Mesenchymal stem cell (in vitro differentiated cells and primary cell): ENCODE measurements at regions not wholly inside any gene's neighbourhood (a gene's known extent, or its start where the extent isn't known, plus 50 kb on each side); places are given as distances from the start of the nearest gene placed in this dataset.
"Not testable (repeated sequence)": the region's sequence is repeated elsewhere in the genome, so short reads cannot be mapped to it uniquely, and the experiment has no call there.

Experiments
- DNase-seq: peaks from one replicate; pipeline ENCODE4 v3.0.0-alpha.2; 2013
- H2AFZ ChIP-seq: one replicate; pipeline ENCODE4 v1.6.1; 2013; ENCODE audit warnings: low read depth, mild to moderate bottlenecking, control low read depth, inconsistent platforms, low read length, moderate library complexity
- H2AK5ac ChIP-seq: 2 replicates; pipeline ENCODE4 v1.6.1; 2013; ENCODE audit warnings: low read length, moderate library complexity, mild to moderate bottlenecking, inconsistent platforms; ENCODE audit not compliant: severe bottlenecking
- H2BK120ac ChIP-seq: one replicate; pipeline ENCODE4 v1.6.1; 2013; ENCODE audit warnings: low read depth, mild to moderate bottlenecking, inconsistent platforms, low read length, moderate library complexity
- H2BK12ac ChIP-seq, 2 experiments: one replicate each; pipeline ENCODE4 v1.6.1; 2013; ENCODE audit warnings: inconsistent platforms in 2 of 2, low read length in 2 of 2, mild to moderate bottlenecking in 2 of 2, moderate library complexity in 2 of 2, control low read depth in 1 of 2
- H2BK15ac ChIP-seq: one replicate; pipeline ENCODE4 v1.6.1; 2013; ENCODE audit warnings: mild to moderate bottlenecking, low read depth, inconsistent platforms; ENCODE audit not compliant: poor library complexity, severe bottlenecking
- H2BK5ac ChIP-seq: 2 replicates; pipeline ENCODE4 v1.6.1; 2013; ENCODE audit warnings: low read depth, mild to moderate bottlenecking, low read length, control low read depth, inconsistent platforms; ENCODE audit not compliant: poor library complexity, severe bottlenecking
- H3K14ac ChIP-seq, 2 experiments: one replicate each; pipeline ENCODE4 v1.6.1; 2013; ENCODE audit warnings: inconsistent platforms in 2 of 2, low read length in 2 of 2, control low read depth in 1 of 2, mild to moderate bottlenecking in 1 of 2, moderate library complexity in 1 of 2
- H3K18ac ChIP-seq, 2 experiments: one replicate each; pipeline ENCODE4 v1.6.1; 2013; ENCODE audit warnings: inconsistent platforms in 2 of 2, low read length in 2 of 2, control low read depth in 1 of 2, low read depth in 1 of 2, mild to moderate bottlenecking in 1 of 2
- H3K23ac ChIP-seq, 2 experiments: one replicate each; pipeline ENCODE4 v1.6.1; 2013; ENCODE audit warnings: inconsistent platforms in 2 of 2, low read length in 2 of 2, mild to moderate bottlenecking in 2 of 2, moderate library complexity in 2 of 2, control low read depth in 1 of 2
- H3K27ac ChIP-seq: 2 replicates; pipeline ENCODE4 v1.5.1; 2013; ENCODE audit warnings: mild to moderate bottlenecking, moderate library complexity, low read length, control low read depth, inconsistent platforms; ENCODE audit not compliant: poor library complexity, severe bottlenecking
- H3K27me3 ChIP-seq, 2 experiments: 2 replicates each; pipeline versions ENCODE4 v1.6.1 to v1.7.0; 2013; ENCODE audit warnings: low read length in 2 of 2, mild to moderate bottlenecking in 2 of 2, moderate library complexity in 2 of 2, control low read depth in 1 of 2, inconsistent platforms in 1 of 2; ENCODE audit not compliant: control insufficient read depth in 1 of 2, insufficient read depth in 1 of 2
- H3K36me3 ChIP-seq, 2 experiments: 2 replicates each; pipeline versions ENCODE4 v1.6.1 to v1.7.0; 2013; ENCODE audit warnings: low read length in 2 of 2, control low read depth in 1 of 2, inconsistent platforms in 1 of 2, low read depth in 1 of 2, mild to moderate bottlenecking in 1 of 2; ENCODE audit not compliant: insufficient read depth in 2 of 2, control insufficient read depth in 1 of 2
- H3K4ac ChIP-seq, 2 experiments: one replicate each; pipeline ENCODE4 v1.6.1; 2013; ENCODE audit warnings: inconsistent platforms in 2 of 2, low read length in 2 of 2, mild to moderate bottlenecking in 2 of 2, moderate library complexity in 2 of 2, control low read depth in 1 of 2, low read depth in 1 of 2
- H3K4me1 ChIP-seq: 2 replicates; pipeline ENCODE4 v1.6.1; 2013; ENCODE audit warnings: low read depth, low read length, control low read depth; ENCODE audit not compliant: control insufficient read depth, insufficient read depth
- H3K4me2 ChIP-seq: 2 replicates; pipeline ENCODE4 v1.6.1; 2013; ENCODE audit warnings: low read length, mild to moderate bottlenecking, inconsistent platforms; ENCODE audit not compliant: poor library complexity, severe bottlenecking
- H3K4me3 ChIP-seq, 2 experiments: 2 replicates each; pipeline versions ENCODE4 v1.5.1 to v1.7.0; 2013; ENCODE audit warnings: low read length in 2 of 2, mild to moderate bottlenecking in 2 of 2, control low read depth in 1 of 2, low read depth in 1 of 2; ENCODE audit not compliant: insufficient read depth in 1 of 2
- H3K79me1 ChIP-seq: replicated peaks from 2 replicates; pipeline ENCODE4 v1.6.1; 2013; ENCODE audit warnings: mild to moderate bottlenecking, control low read depth, low read length, inconsistent platforms; ENCODE audit not compliant: poor library complexity, severe bottlenecking
- H3K9ac ChIP-seq: 2 replicates; pipeline ENCODE4 v1.7.0; 2013; ENCODE audit warnings: mild to moderate bottlenecking, low read length, moderate library complexity
- H3K9me3 ChIP-seq: 2 replicates; pipeline ENCODE4 v1.7.0; 2013; ENCODE audit warnings: mild to moderate bottlenecking, low read length; ENCODE audit not compliant: control insufficient read depth
- H4K8ac ChIP-seq: one replicate; pipeline ENCODE4 v1.6.1; 2013; ENCODE audit warnings: inconsistent platforms, mild to moderate bottlenecking, low read length, moderate library complexity
- H4K91ac ChIP-seq: one replicate; pipeline ENCODE4 v1.6.1; 2013; ENCODE audit warnings: mild to moderate bottlenecking, low read length, inconsistent platforms
- WGBS: methylation state at CpG from one replicate; pipeline ENCODE4 v1.1.7; 2013; ENCODE audit warnings: mixed read lengths; 5-methylcytosine and 5-hydroxymethylcytosine counted together

DNA sequence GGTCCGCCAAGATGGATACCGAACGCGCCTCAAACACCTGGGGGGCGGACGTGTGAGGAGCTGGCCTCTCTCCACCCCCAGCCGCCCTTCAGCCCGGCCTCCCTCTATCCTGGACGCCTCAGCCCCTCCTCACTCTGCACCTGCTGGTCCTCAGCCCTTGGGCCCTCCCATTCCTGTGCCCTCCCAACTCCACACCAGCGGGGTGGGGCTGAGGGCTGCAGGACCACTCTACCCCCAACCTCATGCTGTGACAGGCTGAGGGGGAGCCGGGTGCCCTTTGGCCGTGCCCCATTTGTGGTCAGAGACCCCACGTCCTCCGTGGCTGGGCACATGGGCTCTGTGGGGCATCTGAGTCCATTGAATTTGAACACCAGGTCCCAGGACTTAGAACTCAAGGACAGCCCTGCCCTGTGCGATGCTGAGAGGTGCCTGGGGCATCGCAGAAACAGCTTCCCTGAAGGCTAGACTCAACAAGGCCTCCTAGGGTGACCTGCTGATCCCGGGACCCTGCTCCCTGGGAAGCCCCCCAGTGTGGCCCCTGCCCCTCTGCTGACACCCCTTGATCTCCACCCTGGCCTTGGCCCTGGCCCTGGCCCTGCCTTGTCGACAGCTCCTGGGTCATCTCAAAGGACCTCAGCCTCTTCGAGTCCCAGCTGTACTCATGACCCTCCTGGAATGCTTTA lies 82.0 kb upstream of the SFSWAP start:
- Histone ChIP-seq H2AFZ (no peak overlapping the region), H3K4me1 (peaks cover 1% of the 10 kb centered on the region), H2BK120ac (no peak overlapping the region), H3K9me3 (no peaks in the 10 kb centered on the region), H3K79me1 (no peaks in the 10 kb centered on the region), H2BK15ac (no peak overlapping the region), H3K9ac (no peak overlapping the region), H3K27me3 (peaks cover 0 to 35% of the 10 kb centered on the region in 2 experiments), H2BK12ac (no peak overlapping the region), H3K36me3 (no peaks in the 10 kb centered on the region), H4K8ac (no peak overlapping the region), H2BK5ac (no peak overlapping the region), H4K91ac (no peak overlapping the region), H3K14ac (no peak overlapping the region), H3K27ac (no peak overlapping the region), H3K4me3 (no peak overlapping the region), H3K23ac (no peak overlapping the region), H3K4ac (no peak overlapping the region), H2AK5ac (no peak overlapping the region), H3K4me2 (no peak overlapping the region), H3K18ac (no peak overlapping the region)
- no peak for DNase-seq
- WGBS = 52% methylated on average over 19 of the region's 19 CpGs

DNA sequence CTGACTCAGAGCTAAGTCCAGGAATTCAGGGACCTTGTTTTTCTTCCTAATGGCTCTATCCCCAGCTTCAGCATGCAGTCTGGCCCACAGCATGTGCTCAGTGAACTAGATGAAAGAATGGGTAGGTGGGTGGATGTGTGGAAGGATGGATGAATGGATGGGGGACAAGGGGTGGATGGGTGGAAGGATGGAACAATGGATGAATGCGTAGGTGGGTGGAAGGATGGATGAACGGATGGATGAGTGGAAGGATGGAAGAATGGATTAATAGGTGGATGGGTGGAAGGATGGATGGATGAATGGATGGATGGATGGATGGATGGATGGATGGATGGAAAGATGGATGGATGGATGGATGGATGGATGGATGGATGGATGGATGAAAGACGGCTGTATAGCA lies 79.7 kb upstream of the SFSWAP start:
- no peak overlapping the region for H3K4me3 ChIP-seq
- H3K18ac ChIP-seq = no peak overlapping the region
- H4K91ac ChIP-seq = no peak overlapping the region
- peaks cover 0 to 41% of the 10 kb centered on the region in 2 experiments for H3K27me3 ChIP-seq
- no peak overlapping the region for H2BK5ac ChIP-seq
- no peaks in the 10 kb centered on the region for H3K4me1 ChIP-seq
- H2BK12ac ChIP-seq = no peak overlapping the region
- H3K23ac ChIP-seq = no peak overlapping the region
- no peak overlapping the region for H2BK15ac ChIP-seq
- no peak overlapping the region for H2AK5ac ChIP-seq
- no peak overlapping the region for H3K14ac ChIP-seq
- H2BK120ac ChIP-seq = no peak overlapping the region
- H2AFZ ChIP-seq = no peak overlapping the region
- no peaks in the 10 kb centered on the region for H3K9me3 ChIP-seq
- DNase-seq = no peak
- no peak overlapping the region for H3K4me2 ChIP-seq
- no peak overlapping the region for H3K4ac ChIP-seq
- no peak overlapping the region for H3K9ac ChIP-seq
- no peaks in the 10 kb centered on the region for H3K79me1 ChIP-seq
- WGBS = 78% methylated on average over 2 of the region's 3 CpGs
- H3K27ac ChIP-seq = no peak overlapping the region
- H3K36me3 ChIP-seq = no peaks in the 10 kb centered on the region
- no peak overlapping the region for H4K8ac ChIP-seq

DNA sequence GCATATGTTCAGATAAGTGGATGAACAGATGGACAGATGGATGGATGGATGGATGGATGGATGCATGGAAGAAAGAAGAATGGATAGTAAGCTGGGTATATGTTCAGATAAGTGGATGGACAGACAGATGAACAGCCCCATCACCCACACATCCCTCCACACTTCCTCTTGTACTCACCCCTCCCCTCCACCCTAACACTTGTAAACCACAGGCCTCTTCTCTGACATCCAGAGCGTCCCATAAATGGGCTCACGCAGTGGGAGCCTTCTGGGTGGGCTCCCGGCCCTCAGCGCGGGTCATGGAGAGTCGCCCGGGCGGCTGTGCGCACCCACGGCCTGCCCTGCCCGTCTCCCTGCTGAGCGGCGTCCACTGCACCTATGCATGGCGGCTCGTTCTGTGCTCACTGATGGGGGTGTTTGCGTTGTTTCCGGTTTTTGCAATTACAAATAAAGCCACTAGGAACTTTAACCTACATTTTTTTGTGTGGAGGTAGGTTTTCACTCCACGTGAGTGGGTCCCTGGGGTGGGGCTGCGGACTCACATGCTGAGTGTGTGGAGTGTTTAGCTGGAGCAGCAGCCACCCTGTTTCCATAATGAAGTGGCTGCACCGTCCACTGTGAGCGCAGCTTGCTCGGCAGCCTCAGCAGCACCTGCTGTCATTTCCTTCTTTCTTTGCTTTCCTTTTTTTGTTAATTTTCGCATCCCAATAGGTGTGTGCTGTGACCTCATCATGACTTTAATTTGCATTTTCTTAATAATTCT lies 78.8 kb upstream of the SFSWAP start:
- H3K4me1 ChIP-seq, H3K36me3 ChIP-seq, H3K18ac ChIP-seq, H3K14ac ChIP-seq, H3K9ac ChIP-seq, H2BK120ac ChIP-seq, H3K79me1 ChIP-seq, H4K8ac ChIP-seq, H3K23ac ChIP-seq, H3K4me3 ChIP-seq, H2AK5ac ChIP-seq, H4K91ac ChIP-seq, H2BK12ac ChIP-seq, H3K9me3 ChIP-seq, H3K27ac ChIP-seq, H2AFZ ChIP-seq, DNase-seq, H3K4me2 ChIP-seq, H2BK5ac ChIP-seq, H2BK15ac ChIP-seq, H3K4ac ChIP-seq: not testable (repeated sequence)
- H3K27me3 ChIP-seq = peaks cover 0 to 45% of the 10 kb centered on the region in 2 experiments
- WGBS = 77% methylated on average over 12 of the region's 23 CpGs

DNA sequence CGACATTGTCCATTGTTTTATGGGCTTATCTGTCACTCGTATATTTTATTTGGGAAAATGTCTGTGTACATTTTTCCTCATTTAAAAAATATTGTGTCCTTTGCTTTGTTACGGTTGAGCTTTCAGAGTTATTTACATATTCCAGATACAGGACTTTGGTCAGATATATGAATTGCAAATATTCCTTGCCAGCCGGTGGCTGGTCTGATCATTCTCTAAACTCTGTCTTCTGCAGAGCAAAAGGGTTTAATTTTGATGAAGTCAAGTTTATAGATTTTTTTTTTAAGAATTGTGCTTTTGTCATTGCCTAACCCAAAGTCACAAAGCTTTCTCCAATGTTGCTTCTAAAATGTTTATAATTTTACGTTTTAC lies 78.3 kb upstream of the SFSWAP start:
- H3K36me3 ChIP-seq, H3K4me2 ChIP-seq, H3K9me3 ChIP-seq, H3K14ac ChIP-seq, DNase-seq, H3K27ac ChIP-seq, H4K8ac ChIP-seq, H2BK15ac ChIP-seq, H3K4ac ChIP-seq, H2BK5ac ChIP-seq, H2BK120ac ChIP-seq, H3K9ac ChIP-seq, H3K23ac ChIP-seq, H3K18ac ChIP-seq, H3K79me1 ChIP-seq, H4K91ac ChIP-seq, H2BK12ac ChIP-seq, H3K4me1 ChIP-seq, H3K4me3 ChIP-seq, H2AK5ac ChIP-seq, H2AFZ ChIP-seq: not testable (repeated sequence)
- H3K27me3 ChIP-seq = peaks cover 0 to 45% of the 10 kb centered on the region in 2 experiments
- WGBS = 63% methylated on average over 2 of the region's 5 CpGs
